ENCODE measurements at regions not wholly inside any gene's neighbourhood (a gene's known extent, or its start where the extent isn't known, plus 50 kb on each side); places are given as distances from the start of the nearest gene placed in this dataset.

GRCh38 chrX:122122274-122122673, 1061.8 kb upstream of the GRIA3 start:
- TF ChIP-seq CTCF (IDR thresholded peaks at IDR 0.05) (no peak), POLR2AphosphoS5 (IDR thresholded peaks at IDR 0.05; ENCODE audit: low read depth, low read length) (no peak), SIN3A (IDR thresholded peaks at IDR 0.05; ENCODE audit: borderline replicate concordance, insufficient read depth, low read depth, low read length) (no peak), REST (IDR thresholded peaks at IDR 0.05; ENCODE audit: insufficient read depth in 1 of 2, low read depth in 2 of 2, low read length in 1 of 2) (no peak)

Measured in Panc1 (cell line).